H9 (cell line): ENCODE measurements at regions not wholly inside any gene's neighbourhood (a gene's known extent, or its start where the extent isn't known, plus 50 kb on each side); places are given as distances from the start of the nearest gene placed in this dataset.

ENCODE experiments used
- DNase-seq: peaks from one replicate; pipeline ENCODE4 v3.0.0-alpha.2; 2017
- H2AFZ ChIP-seq: one replicate; pipeline ENCODE4 v1.6.1; 2013; ENCODE audit warnings: mild to moderate bottlenecking, low read length, control low read depth, moderate library complexity
- H2AK5ac ChIP-seq: 2 replicates; pipeline ENCODE4 v1.6.1; 2013; ENCODE audit warnings: low read length, control low read depth, mixed read lengths; ENCODE audit not compliant: insufficient read length
- H2BK120ac ChIP-seq: one replicate; pipeline ENCODE4 v1.6.1; 2013; ENCODE audit warnings: low read depth, mild to moderate bottlenecking, low read length, control low read depth, inconsistent platforms; ENCODE audit not compliant: poor library complexity, severe bottlenecking
- H2BK12ac ChIP-seq: 2 replicates; pipeline ENCODE4 v1.6.1; 2013; ENCODE audit warnings: low read length, control low read depth, mixed read lengths, low read depth; ENCODE audit not compliant: insufficient read length
- H2BK15ac ChIP-seq: 2 replicates; pipeline ENCODE4 v1.6.1; 2013; ENCODE audit warnings: low read depth, low read length, control low read depth
- H2BK20ac ChIP-seq: one replicate; pipeline ENCODE4 v1.6.1; 2013; ENCODE audit warnings: low read depth, mild to moderate bottlenecking, low read length, control low read depth, inconsistent platforms; ENCODE audit not compliant: poor library complexity, severe bottlenecking
- H2BK5ac ChIP-seq: 2 replicates; pipeline ENCODE4 v1.6.1; 2013; ENCODE audit warnings: low read length, control low read depth, mixed read lengths; ENCODE audit not compliant: insufficient read length
- H3K14ac ChIP-seq: 2 replicates; pipeline ENCODE4 v1.6.1; 2013; ENCODE audit warnings: low read length, control low read depth; ENCODE audit not compliant: insufficient read depth
- H3K18ac ChIP-seq: 2 replicates; pipeline ENCODE4 v1.6.1; 2013; ENCODE audit warnings: low read depth, mild to moderate bottlenecking, mixed read lengths, low read length, control low read depth; ENCODE audit not compliant: insufficient read length
- H3K23ac ChIP-seq: 2 replicates; pipeline ENCODE4 v1.6.1; 2013; ENCODE audit warnings: low read length, control low read depth, mixed read lengths, low read depth; ENCODE audit not compliant: insufficient read length
- H3K23me2 ChIP-seq: 2 replicates; pipeline ENCODE4 v1.6.1; 2013; ENCODE audit warnings: low read depth, mild to moderate bottlenecking, mixed read lengths, low read length, control low read depth; ENCODE audit not compliant: insufficient read length, poor library complexity, severe bottlenecking
- H3K27ac ChIP-seq: 2 replicates; pipeline ENCODE4 v1.5.1; 2013; ENCODE audit warnings: low read length, control low read depth, mixed read lengths, low read depth; ENCODE audit not compliant: insufficient read length
- H3K27me3 ChIP-seq: 2 replicates; pipeline ENCODE4 v1.6.1; 2013; ENCODE audit warnings: low read length, control low read depth, inconsistent platforms; ENCODE audit not compliant: insufficient read depth
- H3K4ac ChIP-seq: 2 replicates; pipeline ENCODE4 v1.6.1; 2013; ENCODE audit warnings: low read depth, mild to moderate bottlenecking, control low read depth, inconsistent platforms, low read length, moderate library complexity
- H3K4me1 ChIP-seq: 2 replicates; pipeline ENCODE4 v1.6.1; 2013; ENCODE audit warnings: low read length, control low read depth, inconsistent platforms; ENCODE audit not compliant: insufficient read depth
- H3K4me2 ChIP-seq: 2 replicates; pipeline ENCODE4 v1.6.1; 2013; ENCODE audit warnings: low read length, control low read depth, mixed read lengths; ENCODE audit not compliant: insufficient read length, insufficient read depth
- H3K56ac ChIP-seq: 2 replicates; pipeline ENCODE4 v1.6.1; 2013; ENCODE audit warnings: low read depth, mild to moderate bottlenecking, mixed read lengths, low read length, control low read depth; ENCODE audit not compliant: insufficient read length
- H3K79me1 ChIP-seq: 2 replicates; pipeline ENCODE4 v1.6.1; 2013; ENCODE audit warnings: low read depth, mild to moderate bottlenecking, moderate library complexity, low read length, control low read depth, inconsistent platforms; ENCODE audit not compliant: insufficient read depth, poor library complexity, severe bottlenecking
- H3K79me2 ChIP-seq: 2 replicates; pipeline ENCODE4 v1.6.1; 2013; ENCODE audit warnings: low read length, control low read depth, inconsistent platforms; ENCODE audit not compliant: insufficient read depth
- H3K9ac ChIP-seq: 2 replicates; pipeline ENCODE4 v1.6.1; 2013; ENCODE audit warnings: low read length, control low read depth, mixed read lengths; ENCODE audit not compliant: insufficient read length; ENCODE audit errors: extremely low read depth
- H3K9me3 ChIP-seq: one replicate; pipeline ENCODE4 v1.6.1; 2013; ENCODE audit warnings: low read depth, low read length, inconsistent platforms; ENCODE audit not compliant: control insufficient read depth
- H3T11ph ChIP-seq: one replicate; pipeline ENCODE4 v1.6.1; 2013; ENCODE audit warnings: mild to moderate bottlenecking, low read length, control low read depth, inconsistent platforms
- H4K20me1 ChIP-seq: one replicate; pipeline ENCODE4 v1.6.1; 2013; ENCODE audit not compliant: control insufficient read depth, insufficient read length, insufficient read depth
- H4K5ac ChIP-seq: 2 replicates; pipeline ENCODE4 v1.6.1; 2013; ENCODE audit warnings: low read depth, mild to moderate bottlenecking, mixed read lengths, low read length, control low read depth; ENCODE audit not compliant: insufficient read length
- H4K8ac ChIP-seq: replicated peaks from 2 replicates; pipeline ENCODE4 v1.6.1; 2013; ENCODE audit warnings: low read length, control low read depth, mixed read lengths, low read depth; ENCODE audit not compliant: insufficient read length
- H4K91ac ChIP-seq: 2 replicates; pipeline ENCODE4 v1.6.1; 2013; ENCODE audit warnings: low read depth, mild to moderate bottlenecking, moderate library complexity, mixed read lengths, low read length, control low read depth; ENCODE audit not compliant: insufficient read length
- H3K27ac Mint-ChIP-seq, 3 experiments: 2 replicates in 2 of 3; 3 replicates in 1 of 3; pipeline ENCODE4 v1.8.0; 2020 to 2021; ENCODE audit warnings: mixed read lengths in 3 of 3, mild to moderate bottlenecking in 1 of 3, moderate library complexity in 1 of 3
- H3K27me3 Mint-ChIP-seq: 2 replicates; pipeline ENCODE4 v1.8.0; 2021; ENCODE audit warnings: low read depth, mild to moderate bottlenecking, moderate library complexity, mixed read lengths
- H3K36me3 Mint-ChIP-seq, 3 experiments: 2 replicates in 2 of 3; 3 replicates in 1 of 3; pipeline ENCODE4 v1.8.0; 2020 to 2021; ENCODE audit warnings: low read depth in 3 of 3, mixed read lengths in 3 of 3; ENCODE audit not compliant: insufficient read depth in 1 of 3
- H3K4me1 Mint-ChIP-seq, 2 experiments: 2 replicates each; pipeline ENCODE4 v1.8.0; 2020; ENCODE audit warnings: mixed read lengths in 2 of 2
- H3K4me3 Mint-ChIP-seq, 2 experiments: 2 replicates in 1 of 2; 3 replicates in 1 of 2; pipeline ENCODE4 v1.8.0; 2020 to 2021; ENCODE audit warnings: mild to moderate bottlenecking in 2 of 2, mixed read lengths in 2 of 2, moderate library complexity in 1 of 2
- H3K9me3 Mint-ChIP-seq, 2 experiments: 2 replicates in 1 of 2; 3 replicates in 1 of 2; pipeline ENCODE4 v1.8.0; 2020; ENCODE audit warnings: mild to moderate bottlenecking in 2 of 2, mixed read lengths in 2 of 2, moderate library complexity in 1 of 2
- WGBS: extraction: QIAGEN DNeasy Blood & Tissue Kit; methylation state at CpG from one replicate; pipeline ENCODE4 v1.1.7; 2013; ENCODE audit warnings: missing lambda C conversion rate, low lambda C conversion rate, mixed read lengths; ENCODE audit not compliant: insufficient read length; ENCODE audit errors: extremely low coverage; 5-methylcytosine and 5-hydroxymethylcytosine counted together
- TF ChIP-seq, protein P1 (sequence below): fragments of 200-600 bp; sonication (generic); conservative IDR thresholded peaks from 3 replicates; pipeline ENCODE4 v1.8.0; 2021; ENCODE audit warnings: antibody characterized with exemption, mild to moderate bottlenecking

DNA sequence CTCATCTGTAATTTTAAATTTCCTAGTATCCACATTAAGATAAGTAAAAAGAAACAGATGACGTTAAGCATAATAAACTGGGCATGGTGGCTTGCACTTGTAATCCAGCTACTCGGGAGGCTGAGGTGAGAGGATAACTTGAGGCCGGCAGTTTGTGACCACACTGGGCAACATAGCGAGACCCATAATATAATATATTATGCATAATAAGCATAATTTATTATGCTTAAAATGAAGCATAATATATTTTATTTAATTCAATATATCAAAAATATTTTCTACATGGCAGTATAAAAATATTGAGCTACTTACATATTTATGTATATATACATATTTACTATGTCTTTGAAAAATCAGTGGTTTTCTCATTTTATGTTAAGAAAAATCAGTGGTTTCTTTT, 128.3 kb downstream of the GOSR1 start:
- no peak overlapping the region for H3K4me3 Mint-ChIP-seq
- H3K27ac ChIP-seq: no peak overlapping the region
- H3K4ac ChIP-seq: no peak overlapping the region

More for the DNA sequence above, 128.3 kb downstream of the GOSR1 start:
- Histone ChIP-seq H2BK20ac (no peak overlapping the region), H3K23me2 (peaks cover 6% of the 10 kb centered on the region), H3K18ac (no peak overlapping the region), H3T11ph (no peak overlapping the region), H3K23ac (no peak overlapping the region), H3K4me2 (no peak overlapping the region), H4K8ac (no peak overlapping the region), H2AFZ (no peak overlapping the region), H3K4me1 (no peaks in the 10 kb centered on the region; the same call in 1 of the 2 replicates), H2BK120ac (no peak overlapping the region), H3K9me3 (no peaks in the 10 kb centered on the region), H3K27me3 (no peaks in the 10 kb centered on the region), H3K56ac (no peak overlapping the region), H4K91ac (no peak overlapping the region), H2AK5ac (no peak overlapping the region), H3K79me2 (no peaks in the 10 kb centered on the region; the same call in 1 of the 2 replicates), H2BK15ac (no peak overlapping the region), H3K14ac (no peak overlapping the region), H3K9ac (no peak overlapping the region), H4K5ac (no peak overlapping the region), H2BK12ac (no peak overlapping the region), H4K20me1 (no peaks in the 10 kb centered on the region), H2BK5ac (no peak overlapping the region), H3K79me1 (no peaks in the 10 kb centered on the region)
- TF ChIP-seq, protein P1, sequence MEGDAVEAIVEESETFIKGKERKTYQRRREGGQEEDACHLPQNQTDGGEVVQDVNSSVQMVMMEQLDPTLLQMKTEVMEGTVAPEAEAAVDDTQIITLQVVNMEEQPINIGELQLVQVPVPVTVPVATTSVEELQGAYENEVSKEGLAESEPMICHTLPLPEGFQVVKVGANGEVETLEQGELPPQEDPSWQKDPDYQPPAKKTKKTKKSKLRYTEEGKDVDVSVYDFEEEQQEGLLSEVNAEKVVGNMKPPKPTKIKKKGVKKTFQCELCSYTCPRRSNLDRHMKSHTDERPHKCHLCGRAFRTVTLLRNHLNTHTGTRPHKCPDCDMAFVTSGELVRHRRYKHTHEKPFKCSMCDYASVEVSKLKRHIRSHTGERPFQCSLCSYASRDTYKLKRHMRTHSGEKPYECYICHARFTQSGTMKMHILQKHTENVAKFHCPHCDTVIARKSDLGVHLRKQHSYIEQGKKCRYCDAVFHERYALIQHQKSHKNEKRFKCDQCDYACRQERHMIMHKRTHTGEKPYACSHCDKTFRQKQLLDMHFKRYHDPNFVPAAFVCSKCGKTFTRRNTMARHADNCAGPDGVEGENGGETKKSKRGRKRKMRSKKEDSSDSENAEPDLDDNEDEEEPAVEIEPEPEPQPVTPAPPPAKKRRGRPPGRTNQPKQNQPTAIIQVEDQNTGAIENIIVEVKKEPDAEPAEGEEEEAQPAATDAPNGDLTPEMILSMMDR: no peak
- Mint-ChIP-seq H3K36me3 (no peaks in the 10 kb centered on the region), H3K9me3 (no peaks in the 10 kb centered on the region), H3K4me1 (peaks cover 22 to 27% of the 10 kb centered on the region in 2 experiments), H3K27ac (no peak overlapping the region), H3K27me3 (no peaks in the 10 kb centered on the region; the same call in 1 of the 2 replicates)
- WGBS: no CpG with 5 or more reads among the region's 4 CpGs
- DNase-seq: no peak
